ENCODE measurements at regions not wholly inside any gene's neighbourhood (a gene's known extent, or its start where the extent isn't known, plus 50 kb on each side); places are given as distances from the start of the nearest gene placed in this dataset.

- ATAC-seq (no peak), DNase-seq (ENCODE audit: low spot score) (no peak)
- Mint-ChIP-seq H3K36me3 (ENCODE audit: low read depth) (no peaks in the 10 kb centered on the region), H3K4me1 (peaks cover 17% of the 10 kb centered on the region), H3K4me3 (no peak overlapping the region), H3K27ac (no peak overlapping the region), H3K27me3 (ENCODE audit: insufficient read depth, low read depth, poor library complexity) (no peaks in the 10 kb centered on the region), H3K9me3 (peaks cover 2% of the 10 kb centered on the region; the same call in 1 of the 3 replicates)
- Histone ChIP-seq H3K4me1 (ENCODE audit: insufficient read depth) (no peaks in the 10 kb centered on the region), H3K4me3 (no peak overlapping the region), H2AFZ (no peak overlapping the region), H3K27me3 (ENCODE audit: insufficient read depth) (no peaks in the 10 kb centered on the region), H3F3A (replicated peaks; ENCODE audit: low read depth) (0 out of 2 replicates have a peak, but pooled peaks cover 3% of the 10 kb centered on the region), H4K20me1 (replicated peaks; ENCODE audit: insufficient read depth) (no peaks in the 10 kb centered on the region), H3K79me2 (replicated peaks; ENCODE audit: insufficient read depth) (no peaks in the 10 kb centered on the region), H3K9me2 (ENCODE audit: insufficient read depth) (no peaks in the 10 kb centered on the region), H3K27ac (ENCODE audit: low read depth) (no peak overlapping the region), H3K4me2 (no peak overlapping the region), H3K36me3 (ENCODE audit: insufficient read depth) (no peaks in the 10 kb centered on the region)
- TF ChIP-seq REST (IDR thresholded peaks at IDR 0.05; ENCODE audit: unreplicated experiment): no peak
- no peak for TF ChIP-seq ETS1 (IDR thresholded peaks at IDR 0.05)
- TF ChIP-seq STAT1 (IDR thresholded peaks at IDR 0.05; ENCODE audit: unreplicated experiment): no peak
- no peak for TF ChIP-seq JUNB (IDR thresholded peaks at IDR 0.05; ENCODE audit: unreplicated experiment)
- no peak for TF ChIP-seq CREB1 (CRISPR knock-in tag; IDR thresholded peaks at IDR 0.05; ENCODE audit: low read depth)
- no peak for TF ChIP-seq ZNF331 (CRISPR knock-in tag; IDR thresholded peaks at IDR 0.05; ENCODE audit: low read depth)
- TF ChIP-seq, protein P1, sequence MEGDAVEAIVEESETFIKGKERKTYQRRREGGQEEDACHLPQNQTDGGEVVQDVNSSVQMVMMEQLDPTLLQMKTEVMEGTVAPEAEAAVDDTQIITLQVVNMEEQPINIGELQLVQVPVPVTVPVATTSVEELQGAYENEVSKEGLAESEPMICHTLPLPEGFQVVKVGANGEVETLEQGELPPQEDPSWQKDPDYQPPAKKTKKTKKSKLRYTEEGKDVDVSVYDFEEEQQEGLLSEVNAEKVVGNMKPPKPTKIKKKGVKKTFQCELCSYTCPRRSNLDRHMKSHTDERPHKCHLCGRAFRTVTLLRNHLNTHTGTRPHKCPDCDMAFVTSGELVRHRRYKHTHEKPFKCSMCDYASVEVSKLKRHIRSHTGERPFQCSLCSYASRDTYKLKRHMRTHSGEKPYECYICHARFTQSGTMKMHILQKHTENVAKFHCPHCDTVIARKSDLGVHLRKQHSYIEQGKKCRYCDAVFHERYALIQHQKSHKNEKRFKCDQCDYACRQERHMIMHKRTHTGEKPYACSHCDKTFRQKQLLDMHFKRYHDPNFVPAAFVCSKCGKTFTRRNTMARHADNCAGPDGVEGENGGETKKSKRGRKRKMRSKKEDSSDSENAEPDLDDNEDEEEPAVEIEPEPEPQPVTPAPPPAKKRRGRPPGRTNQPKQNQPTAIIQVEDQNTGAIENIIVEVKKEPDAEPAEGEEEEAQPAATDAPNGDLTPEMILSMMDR (conservative IDR thresholded peaks at IDR 0.05; ENCODE audit: low read depth in 2 of 2): no peak
- TF ChIP-seq ZNF114 (CRISPR knock-in tag; IDR thresholded peaks at IDR 0.05): no peak
- no peak for TF ChIP-seq EZH2phosphoT487 (IDR thresholded peaks at IDR 0.05; ENCODE audit: unreplicated experiment)
- no peak for TF ChIP-seq ZNF462 (CRISPR knock-in tag; IDR thresholded peaks at IDR 0.05)
- no peak for TF ChIP-seq NANOG (IDR thresholded peaks at IDR 0.05; ENCODE audit: borderline replicate concordance)
- no peak for TF ChIP-seq POLR2AphosphoS5 (IDR thresholded peaks at IDR 0.05; ENCODE audit: low read depth)
- TF ChIP-seq EZH2 (IDR thresholded peaks at IDR 0.05; ENCODE audit: low read depth, unreplicated experiment): no peak
Observed at GRCh38 chr7:122225874-122226273, 78.7 kb downstream of the FEZF1 start.

All from GM23338 (cell line).